Activated CD4-positive, alpha-beta T cell treated with anti-CD3 and anti-CD28 coated beads for 48 hours (primary cell): ENCODE measurements at regions not wholly inside any gene's neighbourhood (a gene's known extent, or its start where the extent isn't known, plus 50 kb on each side); places are given as distances from the start of the nearest gene placed in this dataset.

Experiments used
- DNase-seq: peaks from one replicate; pipeline ENCODE4 v3.0.0-alpha.2; 2020

DNA sequence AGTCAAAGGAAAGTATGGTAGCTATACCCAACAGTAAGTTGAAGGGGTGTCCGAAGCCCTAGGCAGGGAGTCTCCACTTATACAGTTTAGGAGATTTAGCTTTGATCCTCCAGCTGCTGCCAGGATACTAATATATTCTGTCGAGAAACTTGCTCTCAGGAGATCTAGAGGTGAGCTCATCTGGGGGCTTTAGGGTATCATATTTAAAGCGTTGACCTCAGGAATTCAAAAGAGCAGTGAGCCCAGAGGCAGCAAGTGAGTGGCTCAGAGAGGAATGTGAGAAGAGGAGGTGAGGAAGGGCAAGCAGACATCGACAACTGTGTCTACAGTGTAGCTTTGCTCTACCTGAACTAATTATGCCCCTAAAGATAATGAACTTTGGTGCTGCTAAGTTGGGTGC is 245.1 kb upstream of the LRTM1 start:
- DNase-seq, result no peak

DNA sequence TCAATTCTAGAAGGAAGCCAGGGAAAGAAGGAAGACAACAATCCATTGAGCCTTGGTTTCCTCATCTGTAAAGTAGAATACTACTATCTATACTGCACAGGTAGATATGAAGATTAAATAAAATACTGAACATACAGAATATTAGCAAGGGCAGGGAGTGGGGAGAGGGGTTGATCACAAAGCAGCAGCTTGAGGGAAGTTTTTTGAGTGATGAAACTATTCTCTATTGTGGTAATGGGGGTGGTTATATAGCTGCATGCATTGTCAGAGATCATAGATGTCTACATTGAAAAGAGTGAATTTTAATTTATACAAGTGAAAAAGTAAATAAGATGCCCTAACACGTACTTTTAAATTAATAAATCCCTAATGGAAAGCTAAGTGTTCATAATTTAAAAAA is 242.6 kb upstream of the LRTM1 start:
- DNase-seq, result no peak

DNA sequence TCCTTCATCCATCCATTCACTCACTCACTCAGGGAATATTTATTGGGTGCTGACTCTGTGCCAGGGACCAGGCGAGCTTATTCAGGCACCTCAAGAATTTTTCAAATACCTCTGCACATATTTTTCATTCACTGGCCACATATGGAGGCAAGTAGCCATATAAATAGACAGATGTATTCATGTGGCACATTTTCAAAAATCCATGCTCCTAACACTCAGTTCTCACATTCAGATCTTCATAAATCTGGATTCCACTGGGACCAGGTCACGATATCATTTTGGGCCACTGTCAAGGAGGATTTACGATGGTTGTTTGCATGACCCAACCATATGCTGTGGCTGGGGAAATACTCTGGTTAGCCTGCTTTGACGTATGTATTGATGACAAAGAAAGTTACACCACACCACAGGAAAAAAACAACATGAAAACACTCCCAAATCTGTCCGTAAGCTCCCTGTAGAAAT is 241.8 kb upstream of the LRTM1 start:
- DNase-seq, result no peak

DNA sequence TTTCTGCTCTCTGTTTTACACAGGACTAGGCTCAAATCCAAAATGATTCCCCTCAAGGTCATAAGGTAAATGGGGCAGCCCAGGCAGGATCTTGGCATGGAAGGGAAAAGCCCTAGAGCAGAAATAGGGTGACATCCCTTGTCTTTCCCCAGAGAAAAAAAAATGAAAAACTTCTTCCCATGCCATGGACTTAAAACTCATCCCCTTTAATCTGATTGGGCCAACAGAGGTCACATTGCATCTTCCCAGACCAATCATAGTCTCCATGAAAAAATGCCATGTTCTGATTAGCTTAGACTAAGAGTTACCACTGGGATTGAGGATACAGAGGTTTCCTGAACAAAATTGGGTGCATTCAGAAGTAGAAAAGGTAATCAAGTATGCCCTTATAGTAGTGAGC is 241.3 kb upstream of the LRTM1 start:
- no peak for DNase-seq

DNA sequence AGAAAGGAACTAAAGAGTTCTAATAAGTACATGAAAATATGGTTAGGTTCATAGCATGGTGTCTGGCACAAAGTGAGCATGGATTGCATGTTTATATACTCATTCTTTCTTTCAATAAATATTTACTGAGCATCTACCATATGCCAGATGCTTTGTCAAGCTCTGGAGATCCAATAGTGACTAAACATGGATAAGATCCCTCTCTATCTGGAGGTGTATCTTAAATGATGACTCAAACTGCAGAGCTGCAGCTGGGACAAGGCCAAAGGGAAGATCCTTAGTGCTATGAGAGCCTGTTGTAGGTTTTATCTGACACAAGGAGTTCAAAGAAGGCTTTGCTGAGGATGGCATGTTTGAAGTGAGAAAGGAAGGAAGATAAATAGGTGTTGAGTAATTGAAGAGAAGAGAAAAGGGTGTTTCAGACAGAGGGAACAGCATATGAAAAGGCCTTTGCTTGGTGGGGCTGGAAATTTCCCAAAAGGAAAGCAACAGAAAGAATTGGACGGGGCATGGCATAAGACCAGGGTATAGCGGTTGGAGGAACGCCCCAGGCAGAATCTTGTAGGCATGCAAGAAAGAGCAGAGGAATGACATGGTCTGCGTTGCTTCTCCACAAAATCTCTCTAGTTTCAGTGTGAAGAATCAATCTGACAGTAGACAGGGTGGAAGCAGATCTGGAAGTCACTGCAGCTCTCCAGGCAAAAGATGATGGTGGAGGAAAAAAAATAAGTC is 239.9 kb upstream of the LRTM1 start:
- no peak for DNase-seq

DNA sequence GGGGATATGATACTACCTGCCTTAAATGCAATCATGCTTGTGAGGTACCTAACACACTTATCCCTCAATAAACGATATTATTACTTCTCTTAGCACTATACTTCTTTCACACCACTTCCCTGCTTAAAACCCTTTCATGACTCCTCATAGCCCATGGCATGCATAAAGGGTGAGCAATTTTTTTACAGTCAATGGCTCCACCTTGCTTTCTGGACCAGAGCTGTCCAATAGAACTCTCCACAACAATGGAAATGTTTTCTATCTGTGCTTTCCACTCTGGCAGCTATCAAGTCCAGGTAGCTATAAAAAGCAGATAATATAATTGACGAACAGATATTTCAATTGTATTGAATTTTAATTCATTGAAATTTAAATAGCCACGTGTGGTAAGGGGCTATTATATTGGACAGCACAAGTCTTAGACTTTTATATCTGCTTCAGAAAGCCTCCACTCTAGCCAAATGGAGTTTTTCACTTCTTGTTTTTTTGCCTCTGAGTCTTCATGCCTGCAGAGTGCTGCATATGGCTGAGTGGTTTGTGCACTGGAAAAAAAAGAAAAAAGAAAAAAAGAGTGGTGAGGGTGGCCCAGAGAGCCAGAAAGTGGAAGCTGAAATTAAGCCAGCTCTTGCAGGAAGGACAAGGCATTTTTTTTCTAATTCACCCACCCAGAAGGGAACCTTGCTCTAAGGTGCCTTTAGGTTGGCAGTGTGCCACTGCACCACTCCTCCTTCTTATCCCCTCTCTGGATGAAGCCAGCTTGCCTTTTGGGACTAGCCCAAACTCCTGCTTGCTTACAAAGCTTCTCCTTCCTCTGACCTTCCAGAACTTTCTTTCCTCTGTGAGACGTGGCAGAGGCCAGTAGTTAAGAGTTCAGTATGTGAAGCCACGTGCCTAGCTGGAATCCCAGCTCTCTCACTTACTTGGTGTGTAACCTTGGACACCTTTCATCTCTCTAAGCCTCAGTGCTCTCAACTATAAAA is 239.0 kb upstream of the LRTM1 start:
- no peak for DNase-seq

DNA sequence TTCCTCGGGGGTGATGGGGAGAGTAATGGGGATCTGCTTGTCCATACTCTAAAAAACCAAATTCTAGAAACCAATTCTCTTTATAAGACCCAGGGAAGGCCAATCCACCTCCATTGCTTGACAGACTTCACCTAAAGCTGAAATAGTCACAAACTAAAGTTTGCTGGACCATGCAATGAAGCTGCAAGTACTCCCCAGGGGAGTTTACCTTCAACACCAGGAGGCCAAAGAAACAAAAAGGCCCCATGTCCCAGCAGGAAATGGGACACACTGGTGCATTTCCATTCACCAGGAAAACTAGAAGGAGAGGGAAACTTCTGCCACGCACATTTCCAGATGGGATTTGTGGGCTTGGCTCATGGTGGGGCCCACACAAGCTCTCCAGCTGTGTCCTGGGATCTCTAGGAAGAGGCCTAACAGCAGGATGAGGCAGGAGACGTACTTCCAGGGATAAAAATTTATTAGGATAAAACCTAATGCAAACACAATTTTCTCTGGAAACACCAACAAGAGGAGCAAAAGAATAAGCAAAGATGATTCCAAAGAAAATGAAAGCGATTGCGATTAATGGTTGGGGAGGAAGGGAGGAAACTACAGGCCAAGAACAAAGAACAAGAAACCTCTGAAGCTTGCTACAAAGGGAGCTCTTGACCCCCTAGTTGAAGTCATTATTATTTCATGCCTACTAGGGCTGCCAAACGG is 238.0 kb upstream of the LRTM1 start:
- no peak for DNase-seq

DNA sequence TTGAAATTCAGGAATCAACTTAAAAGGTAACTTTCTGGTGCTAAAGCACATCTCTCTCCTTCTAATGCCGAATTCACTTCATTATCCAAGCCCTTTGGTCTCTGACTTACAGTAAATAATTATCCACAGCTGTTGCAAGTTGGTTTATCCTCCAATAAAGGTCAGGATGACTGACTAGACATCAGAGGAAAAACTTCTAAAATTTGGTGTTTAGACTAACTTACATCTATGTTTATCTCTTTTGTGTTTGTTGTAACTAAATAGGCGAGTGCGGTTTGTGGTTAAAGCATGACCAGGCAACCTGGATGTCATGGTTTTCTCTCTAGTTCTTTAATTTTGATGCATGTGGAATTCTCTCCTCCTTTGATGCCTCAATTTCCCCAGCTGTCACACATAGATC is 237.4 kb upstream of the LRTM1 start:
- DNase-seq, result no peak

DNA sequence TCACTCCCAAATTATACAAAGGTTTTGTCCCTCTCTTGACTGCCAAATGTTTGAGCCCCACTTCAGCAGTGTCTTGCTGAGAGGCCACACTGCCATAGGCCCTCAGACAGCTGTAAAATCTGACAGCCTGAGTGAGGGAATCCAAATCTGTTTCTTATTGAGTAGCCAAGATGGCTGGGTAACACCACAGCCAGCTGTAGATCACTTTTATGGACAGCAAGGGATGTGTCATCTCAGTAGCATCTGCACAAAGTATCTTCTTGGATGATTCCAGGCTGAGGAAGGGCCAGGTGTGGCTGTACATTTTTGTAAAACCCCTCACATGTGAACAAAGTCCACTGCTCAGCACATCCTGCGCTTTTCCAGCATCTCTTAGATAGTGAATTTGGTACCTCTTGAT is 237.0 kb upstream of the LRTM1 start:
- DNase-seq, result no peak

DNA sequence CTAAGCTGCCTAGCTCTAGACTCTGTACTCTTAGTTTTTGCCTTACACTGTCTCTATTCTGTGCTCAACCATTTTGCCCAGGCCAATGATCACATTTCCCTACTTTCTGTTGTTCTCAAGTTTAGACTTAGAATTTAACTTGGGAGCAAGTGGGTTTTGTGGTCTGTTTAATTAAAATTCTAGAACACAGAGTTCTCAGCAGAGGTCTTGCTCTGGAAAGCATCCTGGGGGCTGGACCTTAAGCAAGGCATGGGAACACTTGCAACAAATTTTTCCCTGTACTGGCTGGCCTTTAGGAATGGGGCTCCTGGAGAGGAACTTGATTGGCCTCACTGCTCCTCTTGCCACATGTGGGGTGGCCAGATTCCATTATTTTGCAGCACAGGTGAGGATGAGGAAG is 236.3 kb upstream of the LRTM1 start:
- no peak for DNase-seq

DNA sequence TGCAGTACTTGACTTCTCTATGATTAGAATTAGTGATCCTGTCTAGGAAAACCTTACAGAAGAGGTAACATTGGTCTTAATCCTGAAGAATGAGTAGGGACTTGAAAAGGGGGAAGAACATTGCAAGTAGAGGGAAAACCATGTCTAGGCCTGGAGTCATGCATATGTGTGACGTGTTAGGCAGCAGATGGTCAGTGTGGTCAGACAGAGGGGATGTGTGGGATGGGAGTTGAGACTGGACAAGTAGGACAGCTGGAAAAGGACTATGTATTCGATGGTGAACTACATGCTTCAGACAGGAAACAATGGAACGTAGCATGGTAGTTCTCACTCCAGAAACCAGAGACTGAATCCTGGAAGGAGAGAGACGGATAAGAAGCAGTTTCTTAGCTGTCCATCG is 235.6 kb upstream of the LRTM1 start:
- DNase-seq, result no peak

DNA sequence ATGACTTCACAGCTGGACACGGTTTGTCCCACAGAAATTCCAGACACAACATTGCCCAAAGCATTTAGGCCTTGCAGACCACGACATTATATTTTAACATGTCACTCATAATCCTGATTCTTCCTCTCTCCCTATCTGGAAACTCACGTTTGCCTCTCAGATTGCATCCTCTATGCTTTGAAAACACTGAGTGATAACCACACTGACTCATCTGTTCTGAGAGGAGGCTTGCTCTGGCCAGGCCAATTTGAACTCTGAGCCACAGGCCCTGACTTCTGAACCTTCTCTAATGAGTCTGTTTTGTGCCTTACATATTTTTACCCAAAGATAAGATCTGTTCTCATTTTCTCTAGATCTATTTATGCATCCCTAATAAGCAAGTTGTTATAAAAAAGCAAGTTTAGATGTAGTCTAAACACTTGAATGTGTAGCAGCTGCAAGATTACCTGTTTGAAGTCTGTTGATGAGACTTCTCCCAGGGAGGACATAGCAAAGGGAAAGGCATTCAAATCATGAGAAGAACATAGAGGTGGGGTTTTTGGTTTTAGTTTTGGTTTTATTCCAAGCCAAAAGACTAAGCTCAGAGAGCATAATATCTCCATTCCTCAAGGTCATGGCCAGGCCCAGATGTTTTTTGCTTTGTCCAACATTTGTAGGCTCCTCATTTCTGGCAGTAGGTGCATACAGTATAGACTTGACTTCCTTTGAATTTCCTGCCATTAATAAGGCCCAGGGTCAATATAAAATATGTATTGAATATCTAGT is 234.4 kb upstream of the LRTM1 start:
- no peak for DNase-seq

DNA sequence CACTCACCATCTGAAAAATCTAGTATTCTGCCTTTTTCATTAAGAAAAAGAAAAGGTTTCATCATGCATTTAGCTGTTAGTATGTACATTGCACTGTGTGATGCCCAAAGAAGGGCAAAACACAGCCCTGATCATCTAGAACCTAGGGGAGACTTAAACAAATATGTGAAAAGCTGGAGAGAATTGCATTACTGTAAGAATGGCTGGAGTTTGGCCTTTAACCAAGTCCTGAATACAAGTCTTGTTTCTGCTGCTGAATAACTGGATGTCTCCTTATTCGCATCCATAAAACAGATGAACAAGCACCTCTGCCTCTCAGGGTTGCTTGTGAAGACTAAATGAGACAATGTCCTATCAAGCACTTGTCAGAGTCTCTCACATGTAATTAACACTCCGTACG is 233.4 kb upstream of the LRTM1 start:
- DNase-seq, result no peak

DNA sequence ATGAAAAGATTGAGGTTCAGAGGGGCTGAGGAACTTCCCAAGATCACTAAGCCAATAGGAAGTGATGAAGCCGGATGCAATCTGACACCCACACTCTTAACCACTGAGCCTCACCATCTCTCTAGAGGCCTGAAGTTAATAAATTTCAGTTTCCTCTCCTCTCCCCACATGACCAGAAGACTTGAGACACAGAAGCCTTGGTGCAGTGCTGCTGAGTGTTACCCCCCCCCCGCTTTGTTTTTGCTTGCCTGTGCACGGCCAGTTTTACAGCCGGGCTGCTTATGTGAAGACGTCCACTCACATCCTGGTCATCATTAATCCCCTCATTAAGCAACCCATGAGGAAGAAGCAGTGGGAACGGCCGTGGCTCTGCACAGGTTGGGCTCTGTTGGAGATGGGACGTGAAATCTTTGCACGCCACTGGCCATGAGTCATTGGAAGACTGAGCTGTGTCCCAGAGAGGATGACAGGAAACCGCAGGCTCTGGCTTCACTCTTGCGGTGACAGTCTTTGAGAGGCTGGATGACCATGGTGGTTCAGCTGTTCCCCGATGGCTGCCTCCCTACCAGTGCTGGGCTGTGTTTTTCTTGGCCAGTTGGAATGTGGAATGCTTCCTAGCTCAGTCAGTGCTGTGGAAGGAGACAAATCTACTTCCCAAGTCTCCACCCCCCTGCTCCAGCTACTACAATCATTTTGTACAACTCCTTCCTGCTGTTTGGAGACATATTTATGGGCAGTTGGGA is 232.6 kb upstream of the LRTM1 start:
- DNase-seq, result no peak

DNA sequence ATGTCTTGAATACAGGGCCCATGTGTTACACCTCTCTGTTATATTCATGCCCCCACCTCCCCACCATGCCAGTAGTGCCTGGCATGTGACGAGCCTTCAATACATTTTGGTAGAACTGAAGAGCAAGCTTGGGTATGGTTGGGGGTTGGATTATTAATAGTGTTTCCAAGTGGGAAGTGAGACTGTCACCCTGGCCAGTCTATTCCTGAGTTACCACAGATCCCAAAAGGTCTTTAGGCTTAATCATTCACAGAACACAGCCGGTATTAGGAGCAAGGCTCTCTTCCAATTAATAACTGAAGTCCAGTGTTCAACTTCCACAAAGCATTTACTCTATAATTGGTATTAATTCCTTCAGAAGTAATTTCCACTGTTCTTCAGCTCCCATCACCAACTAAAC is 231.9 kb upstream of the LRTM1 start:
- no peak for DNase-seq

DNA sequence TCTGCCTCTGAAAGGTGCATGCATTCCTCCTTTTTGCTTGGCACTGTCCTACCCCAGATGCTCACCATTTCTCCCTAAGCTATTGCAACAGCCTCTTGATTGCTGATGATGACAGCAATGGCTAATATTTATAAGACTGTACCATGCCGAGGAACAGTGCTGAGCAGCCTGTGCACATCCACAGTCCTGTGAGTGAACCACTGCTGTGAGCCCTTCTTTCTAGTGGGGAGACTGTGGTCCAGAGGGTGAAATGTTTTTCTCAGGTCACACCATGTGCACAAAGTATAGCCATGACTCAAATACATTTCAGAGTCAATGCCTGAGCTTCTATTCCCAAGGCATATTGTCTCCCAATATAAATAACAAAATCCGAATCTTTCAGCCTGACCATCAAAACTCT is 231.2 kb upstream of the LRTM1 start:
- DNase-seq, result no peak

DNA sequence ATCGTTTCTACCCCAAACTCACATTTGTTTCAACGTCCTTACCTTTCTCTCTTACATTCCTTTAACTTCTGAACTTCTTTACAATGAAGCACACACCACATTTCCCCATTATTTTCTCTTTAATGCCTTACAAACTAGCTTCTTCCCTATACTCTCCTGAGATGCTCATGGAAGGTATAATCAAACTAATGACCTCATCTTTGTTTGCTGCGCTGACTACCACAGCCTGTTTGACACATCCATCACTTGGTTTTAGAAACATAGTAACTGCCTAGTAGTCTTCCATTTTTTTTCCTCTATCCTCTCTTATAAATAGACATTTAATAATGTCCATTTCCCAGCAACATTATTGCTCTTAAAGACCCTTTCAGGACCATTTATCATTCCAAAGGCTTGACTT is 230.5 kb upstream of the LRTM1 start:
- DNase-seq, result no peak

DNA sequence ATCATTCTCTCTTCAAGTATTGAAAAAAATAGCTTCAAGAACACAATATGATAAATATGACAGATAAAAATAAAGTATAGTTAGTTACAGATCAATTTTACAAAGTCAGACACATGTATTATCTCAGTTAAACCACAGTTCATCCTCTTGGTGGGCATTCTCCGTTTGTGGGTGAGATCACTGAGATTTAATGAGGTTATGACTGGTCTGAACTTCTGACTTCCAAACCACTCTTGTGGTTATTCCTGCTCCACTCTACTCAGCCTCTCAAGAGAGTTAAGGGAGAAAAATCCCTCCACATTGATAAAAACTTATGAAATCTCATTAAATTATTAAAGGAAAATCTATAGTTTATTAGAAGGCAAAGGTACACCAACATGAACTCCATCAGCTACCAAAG is 229.9 kb upstream of the LRTM1 start:
- DNase-seq, result no peak

DNA sequence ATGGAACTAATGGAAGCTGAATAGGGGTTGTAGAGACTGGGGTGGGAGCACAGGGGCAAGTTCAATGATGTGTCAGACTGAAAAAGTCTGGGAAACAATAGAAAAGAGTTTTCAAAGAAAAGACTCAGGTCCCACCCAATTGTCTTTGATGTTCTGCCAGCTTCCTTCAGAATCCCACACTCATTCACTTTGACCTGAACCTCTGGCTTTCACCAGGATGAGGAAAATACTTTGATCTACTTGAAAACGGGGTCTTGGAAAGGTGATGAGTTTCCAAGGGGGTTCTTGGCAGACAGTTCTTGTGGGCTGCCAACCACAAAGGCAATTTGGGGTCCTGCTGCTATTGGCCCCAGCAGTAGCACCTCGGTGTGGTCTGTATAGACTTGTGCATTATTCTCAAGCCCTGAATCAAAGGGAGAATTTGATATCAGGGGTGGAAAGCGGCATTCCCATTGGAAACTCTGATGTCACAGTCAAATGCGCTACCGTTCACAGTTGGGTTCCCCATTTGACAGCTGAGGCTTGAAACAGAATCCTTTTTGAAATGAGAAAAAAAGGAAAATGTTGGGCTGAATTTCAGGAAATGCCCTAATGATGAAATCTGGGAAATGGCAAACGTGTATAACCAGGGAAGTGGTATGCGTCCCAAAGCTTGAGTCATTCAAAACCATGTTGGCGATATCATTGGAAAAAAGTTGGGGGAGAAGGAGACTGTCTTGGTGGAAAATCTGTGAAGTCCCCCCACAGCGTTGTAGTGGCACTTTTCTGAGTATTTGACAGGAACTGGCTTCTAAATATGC is 229.2 kb upstream of the LRTM1 start:
- DNase-seq, result no peak

DNA sequence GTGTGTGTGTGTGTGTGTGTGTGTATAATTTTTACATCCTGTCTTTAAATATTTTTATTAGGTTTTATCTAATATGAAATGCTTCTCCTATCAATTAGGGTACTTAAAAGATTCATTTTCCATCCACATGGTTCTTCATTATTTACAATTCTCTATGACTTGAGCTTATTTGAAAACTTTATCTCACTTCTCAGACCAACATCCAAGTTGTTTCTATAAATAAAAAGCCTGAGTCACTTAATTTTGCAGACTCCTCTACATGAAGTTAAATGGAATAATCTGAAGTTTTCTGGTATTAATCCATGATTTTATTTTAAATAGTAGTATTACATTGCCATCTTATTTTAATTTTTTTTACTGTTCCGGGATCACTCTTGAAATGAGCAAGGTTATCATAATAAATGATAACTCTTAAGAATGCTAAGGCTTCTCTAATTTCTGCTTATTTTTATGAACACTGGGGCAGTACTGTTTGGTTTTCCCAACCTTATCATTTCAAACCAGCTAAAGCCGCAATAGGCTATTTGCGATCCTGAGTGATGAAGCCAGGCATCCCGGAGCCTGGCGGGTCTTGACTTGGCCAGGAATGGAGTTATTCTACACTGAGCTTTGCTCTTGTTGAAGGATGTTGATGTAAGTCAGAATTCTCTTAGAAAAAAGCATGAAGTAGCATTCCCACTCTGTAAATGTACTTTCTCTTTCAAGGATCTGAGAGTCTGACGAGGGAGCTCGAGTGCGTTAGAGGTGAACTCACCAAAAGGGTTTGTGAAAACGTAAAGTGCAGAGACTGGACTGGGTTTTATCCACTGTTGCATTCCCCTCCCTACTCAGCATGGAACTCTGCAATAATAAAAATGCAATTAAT is 220.2 kb upstream of the LRTM1 start:
- DNase-seq, result no peak
